Stimulated activated naive CD8-positive, alpha-beta T cell treated with anti-CD3 and anti-CD28 coated beads, Interleukin-15, amount 100 ng/mL, for 72 hours (primary cell): ENCODE measurements at regions not wholly inside any gene's neighbourhood (a gene's known extent, or its start where the extent isn't known, plus 50 kb on each side); places are given as distances from the start of the nearest gene placed in this dataset.
A peak's percentile ranks its signal among the peaks of the same experiment; 100 is the strongest.

Source experiments
- ATAC-seq: fragments of 150-1000 bp; cut with Tn5 transposase; 2 replicates; pipeline ENCODE4 v1.10.0; 2021; ENCODE audit warnings: mild to moderate bottlenecking, moderate library complexity
- DNase-seq, 2 donors: peaks; one replicate each; pipeline ENCODE4 v3.0.0; 2021 to 2022
- H3K27ac Mint-ChIP-seq, 2 donors: one replicate each; pipeline ENCODE4 v1.8.0; 2022; ENCODE audit warnings: mild to moderate bottlenecking in 2 of 2, mixed read lengths in 2 of 2, moderate library complexity in 2 of 2
- H3K27me3 Mint-ChIP-seq: one replicate; pipeline ENCODE4 v1.8.0; 2022; ENCODE audit warnings: mixed read lengths
- H3K4me1 Mint-ChIP-seq: one replicate; pipeline ENCODE4 v1.8.0; 2022; ENCODE audit warnings: mild to moderate bottlenecking, mixed read lengths
- H3K4me3 Mint-ChIP-seq, 2 donors: one replicate each; pipeline ENCODE4 v1.8.0; 2022; ENCODE audit warnings: mild to moderate bottlenecking in 2 of 2, mixed read lengths in 2 of 2, moderate library complexity in 1 of 2
- H3K9me3 Mint-ChIP-seq, 2 donors: one replicate each; pipeline ENCODE4 v1.8.0; 2022; ENCODE audit warnings: mixed read lengths in 2 of 2

DNA sequence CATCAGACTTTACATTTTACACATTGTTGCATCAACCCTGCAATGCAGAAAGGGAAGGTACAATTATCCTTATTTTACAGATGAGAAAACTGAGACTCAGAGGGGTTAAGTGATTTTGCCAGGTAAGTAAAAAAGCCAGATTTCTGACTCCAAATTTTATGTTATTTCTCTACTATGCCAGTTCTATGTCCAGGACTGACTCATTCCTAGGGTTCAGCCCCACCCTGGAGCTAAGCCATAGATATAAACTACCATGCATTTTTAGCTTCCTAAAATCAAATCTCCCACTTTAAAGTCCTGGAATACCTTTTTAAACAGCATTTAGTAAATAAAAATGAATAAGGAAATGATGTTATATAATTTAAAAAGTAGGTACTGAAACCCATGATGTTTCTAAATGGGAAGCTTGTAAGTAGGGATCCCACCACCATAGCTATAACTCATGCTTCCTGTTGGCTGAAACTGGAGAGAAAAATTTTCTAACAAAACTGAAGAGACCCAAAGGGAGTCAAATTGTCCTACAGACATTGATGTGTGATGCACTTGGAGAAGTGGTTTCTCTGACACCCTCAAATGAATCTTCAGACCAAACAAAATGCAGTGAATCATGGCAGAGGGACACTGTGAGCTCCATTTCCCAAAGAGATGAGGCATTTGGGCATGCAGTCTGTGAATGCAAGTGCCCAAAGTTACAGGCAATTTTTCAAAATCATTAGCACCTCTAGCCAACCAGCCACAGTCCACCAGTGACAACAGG lies 301.7 kb upstream of the UMPS start:
- no peaks in the 10 kb centered on the region for H3K9me3 Mint-ChIP-seq
- no peak overlapping the region for H3K27ac Mint-ChIP-seq
- no peak for DNase-seq
- H3K4me1 Mint-ChIP-seq = no peaks in the 10 kb centered on the region
- ATAC-seq = no peak
- H3K27me3 Mint-ChIP-seq = peaks cover 10% of the 10 kb centered on the region
- no peak overlapping the region for H3K4me3 Mint-ChIP-seq

DNA sequence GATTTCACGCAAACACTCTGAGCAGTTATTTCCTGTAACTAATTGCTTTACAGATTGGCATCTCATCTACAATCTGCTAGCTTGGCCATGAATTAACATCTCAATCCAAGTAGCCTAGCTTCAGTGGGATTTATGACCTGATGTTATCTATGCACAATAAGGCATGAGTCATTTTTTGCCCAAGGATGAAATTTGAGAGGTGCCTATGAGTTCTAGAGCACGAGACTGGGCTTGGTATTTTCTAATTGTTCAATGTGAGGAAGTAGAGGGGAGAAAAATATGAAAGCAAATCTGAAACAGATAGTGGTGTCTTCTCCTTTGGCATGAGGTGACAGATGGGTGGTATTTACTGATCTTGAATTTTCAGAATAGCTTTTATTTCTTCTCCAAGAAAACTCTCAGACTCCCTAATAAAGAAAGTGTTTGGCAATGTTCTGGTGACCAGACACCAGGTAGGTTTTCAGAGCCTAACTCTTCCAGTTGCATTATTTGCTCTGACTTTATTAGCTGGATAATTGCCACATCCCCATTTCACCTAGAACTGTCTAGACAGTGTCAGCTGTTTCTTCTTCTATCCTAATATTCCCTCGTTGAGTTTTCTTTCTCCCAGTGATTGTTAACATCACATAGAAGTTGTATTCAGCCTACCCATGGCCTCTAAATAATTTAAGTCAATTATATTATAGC lies 301.0 kb upstream of the UMPS start:
- no peaks in the 10 kb centered on the region for H3K4me1 Mint-ChIP-seq
- DNase-seq = no peak
- H3K9me3 Mint-ChIP-seq = no peaks in the 10 kb centered on the region
- ATAC-seq = no peak
- H3K27me3 Mint-ChIP-seq = peaks cover 10% of the 10 kb centered on the region
- no peak overlapping the region for H3K4me3 Mint-ChIP-seq
- no peak overlapping the region for H3K27ac Mint-ChIP-seq

DNA sequence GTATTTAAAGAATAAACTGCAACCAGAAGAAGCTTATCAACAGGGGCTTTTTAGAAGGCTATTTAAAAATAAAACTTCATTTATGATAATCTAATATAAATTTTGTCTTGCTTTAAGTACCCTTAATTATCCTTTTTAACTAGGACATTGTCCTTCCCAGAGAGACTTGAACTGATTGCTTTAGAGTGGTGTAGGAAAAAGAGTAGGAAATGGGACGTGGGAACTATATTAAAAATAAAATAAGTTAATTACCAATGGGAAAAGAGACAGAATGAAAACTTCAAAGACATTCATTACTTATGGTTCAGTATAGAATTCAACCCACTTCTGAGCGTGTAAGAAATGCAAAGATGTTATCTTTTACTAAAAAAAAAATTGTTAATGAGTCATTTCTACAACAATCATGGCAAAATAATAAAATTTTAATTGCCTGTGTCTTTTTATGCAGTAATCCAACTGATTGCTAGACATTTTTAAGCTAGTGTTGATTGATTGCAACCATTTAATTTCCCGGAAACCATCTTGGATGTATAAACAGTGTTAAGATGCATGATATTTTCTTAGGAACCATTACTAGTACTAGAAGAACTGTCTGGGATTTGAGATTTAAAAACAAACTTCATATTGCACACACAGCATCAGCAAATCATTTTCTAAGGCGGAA lies 298.8 kb upstream of the UMPS start:
- peaks cover 3% of the 10 kb centered on the region for H3K27me3 Mint-ChIP-seq
- no peak for DNase-seq
- no peak overlapping the region for H3K27ac Mint-ChIP-seq
- H3K9me3 Mint-ChIP-seq = no peaks in the 10 kb centered on the region
- H3K4me1 Mint-ChIP-seq = no peaks in the 10 kb centered on the region
- H3K4me3 Mint-ChIP-seq = no peak overlapping the region
- ATAC-seq = no peak

DNA sequence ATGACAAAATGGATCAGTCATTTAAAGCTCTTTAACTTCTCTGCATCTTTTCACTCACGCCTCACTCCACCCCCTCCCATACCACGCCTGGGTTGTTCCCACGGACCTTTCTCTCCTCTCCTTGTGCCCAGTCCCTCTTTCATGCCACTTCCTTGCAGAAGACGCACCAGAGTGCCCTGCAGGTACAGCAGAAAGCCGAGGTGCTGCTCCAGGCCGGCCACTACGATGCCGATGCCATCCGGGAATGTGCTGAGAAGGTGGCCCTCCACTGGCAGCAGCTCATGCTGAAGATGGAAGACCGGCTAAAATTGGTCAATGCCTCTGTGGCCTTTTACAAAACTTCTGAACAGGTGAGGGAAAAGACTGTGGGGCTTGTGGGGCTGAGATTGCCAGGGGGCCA lies 296.1 kb upstream of the UMPS start:
- H3K9me3 Mint-ChIP-seq = no peaks in the 10 kb centered on the region
- H3K27ac Mint-ChIP-seq = no peak overlapping the region
- H3K4me3 Mint-ChIP-seq = no peak overlapping the region
- no peaks in the 10 kb centered on the region for H3K4me1 Mint-ChIP-seq
- DNase-seq (no peak), ATAC-seq (no peak)
- no peaks in the 10 kb centered on the region for H3K27me3 Mint-ChIP-seq

DNA sequence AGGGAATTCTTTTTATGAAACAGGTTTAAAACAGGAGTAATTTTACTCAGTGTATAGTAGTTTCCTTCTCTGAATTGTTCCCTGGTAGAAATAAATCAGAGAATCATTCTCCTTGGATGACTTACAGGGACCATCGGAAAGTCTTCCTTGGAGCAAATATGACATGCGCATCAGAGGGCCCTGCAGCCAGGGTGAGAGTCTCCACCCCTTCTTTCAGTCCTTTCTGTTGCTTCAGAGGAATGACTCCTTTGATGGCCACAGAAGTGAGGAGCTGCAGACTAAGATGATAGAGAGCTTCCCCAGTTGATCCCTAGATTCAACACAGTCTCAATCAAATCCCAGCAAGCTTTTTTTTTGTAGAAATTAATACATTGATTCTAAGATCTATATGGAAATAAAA lies 294.8 kb upstream of the UMPS start:
- DNase-seq (no peak), ATAC-seq (no peak)
- Mint-ChIP-seq H3K27ac (no peak overlapping the region), H3K4me1 (no peaks in the 10 kb centered on the region), H3K27me3 (no peaks in the 10 kb centered on the region), H3K4me3 (no peak overlapping the region), H3K9me3 (no peaks in the 10 kb centered on the region)

DNA sequence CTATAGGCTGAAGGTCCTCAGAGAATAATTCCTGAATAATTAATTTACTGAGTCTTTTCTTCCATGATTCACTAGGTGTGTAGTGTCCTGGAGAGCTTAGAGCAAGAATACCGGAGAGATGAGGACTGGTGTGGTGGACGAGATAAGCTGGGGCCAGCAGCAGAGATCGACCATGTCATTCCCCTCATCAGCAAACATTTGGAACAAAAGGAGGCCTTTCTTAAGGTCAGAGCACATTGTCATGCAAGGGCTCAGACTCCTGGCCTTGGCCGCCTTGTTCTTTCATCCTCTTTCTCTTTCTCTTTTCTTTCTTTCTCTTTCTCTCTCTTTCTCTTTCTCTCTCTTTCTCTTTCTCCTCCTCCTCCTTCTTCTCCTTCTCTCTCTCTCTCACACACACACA lies 291.4 kb upstream of the UMPS start:
- ATAC-seq (no peak), DNase-seq (no peak)
- no peak overlapping the region for H3K27ac Mint-ChIP-seq
- no peak overlapping the region for H3K4me3 Mint-ChIP-seq
- H3K4me1 Mint-ChIP-seq = no peaks in the 10 kb centered on the region
- H3K27me3 Mint-ChIP-seq = no peaks in the 10 kb centered on the region
- no peaks in the 10 kb centered on the region for H3K9me3 Mint-ChIP-seq

DNA sequence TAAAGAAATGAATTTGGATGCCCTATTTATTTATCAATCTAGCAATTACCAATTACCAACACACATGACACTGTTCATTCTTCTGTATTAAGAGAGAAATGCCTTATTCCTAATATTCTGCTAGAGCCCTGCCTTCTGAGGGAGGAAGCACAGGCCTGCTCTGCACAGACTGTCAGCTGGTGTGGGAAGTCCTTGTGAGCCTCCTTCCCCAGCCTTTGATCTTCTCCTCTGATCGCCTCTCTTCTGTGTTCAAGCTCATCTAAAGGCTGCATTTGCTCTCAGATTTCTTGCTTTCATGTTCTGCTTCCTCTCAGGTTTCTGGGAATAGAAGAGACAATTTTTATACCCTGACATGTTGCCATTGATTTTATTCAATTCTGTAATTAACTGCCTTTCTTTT lies 290.6 kb upstream of the UMPS start:
- Mint-ChIP-seq H3K27me3 (no peaks in the 10 kb centered on the region), H3K4me1 (no peaks in the 10 kb centered on the region), H3K27ac (no peak overlapping the region), H3K9me3 (no peaks in the 10 kb centered on the region), H3K4me3 (no peak overlapping the region)
- no peak for DNase-seq
- no peak for ATAC-seq

DNA sequence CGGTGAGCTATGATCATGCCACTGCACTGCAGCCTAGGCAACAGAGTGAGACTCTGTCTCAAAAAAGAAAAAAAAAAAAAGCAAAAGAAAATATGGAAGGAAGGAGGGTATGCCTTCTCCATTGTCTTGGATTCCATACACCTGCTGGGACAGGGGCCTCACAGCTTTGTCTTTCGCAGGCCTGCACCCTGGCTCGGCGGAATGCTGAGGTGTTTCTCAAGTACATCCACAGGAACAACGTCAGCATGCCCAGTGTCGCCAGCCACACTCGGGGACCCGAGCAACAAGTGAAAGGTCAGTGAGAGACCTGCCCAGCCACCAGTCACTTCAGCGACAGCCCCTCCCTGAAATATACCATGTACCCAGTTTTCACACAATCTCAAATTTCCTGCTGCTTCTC lies 288.5 kb upstream of the UMPS start:
- H3K27ac Mint-ChIP-seq = no peak overlapping the region
- ATAC-seq (no peak), DNase-seq (no peak)
- H3K9me3 Mint-ChIP-seq = no peaks in the 10 kb centered on the region
- H3K27me3 Mint-ChIP-seq = no peaks in the 10 kb centered on the region
- H3K4me1 Mint-ChIP-seq = no peaks in the 10 kb centered on the region
- H3K4me3 Mint-ChIP-seq = no peak overlapping the region

DNA sequence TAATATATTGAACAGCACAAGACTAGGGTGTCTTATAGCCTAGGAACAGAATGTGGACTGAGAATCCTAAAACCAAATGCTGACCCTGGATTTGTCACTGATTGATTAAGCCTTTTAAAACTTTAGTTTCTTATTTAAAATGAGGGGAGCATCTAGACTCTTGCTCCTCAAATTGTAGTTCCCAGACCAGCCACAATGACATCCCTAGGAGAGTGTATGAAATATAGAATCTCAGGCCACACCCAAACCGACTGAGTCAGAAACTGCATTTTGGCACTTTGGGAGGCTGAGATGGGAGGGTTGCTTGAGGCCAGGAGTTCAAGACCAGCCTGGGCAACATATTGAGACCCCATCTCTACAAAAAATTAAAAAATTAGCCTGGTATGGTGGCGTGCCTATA lies 287.8 kb upstream of the UMPS start:
- Mint-ChIP-seq H3K4me3 (no peak overlapping the region), H3K27ac (no peak overlapping the region), H3K9me3 (no peaks in the 10 kb centered on the region)

DNA sequence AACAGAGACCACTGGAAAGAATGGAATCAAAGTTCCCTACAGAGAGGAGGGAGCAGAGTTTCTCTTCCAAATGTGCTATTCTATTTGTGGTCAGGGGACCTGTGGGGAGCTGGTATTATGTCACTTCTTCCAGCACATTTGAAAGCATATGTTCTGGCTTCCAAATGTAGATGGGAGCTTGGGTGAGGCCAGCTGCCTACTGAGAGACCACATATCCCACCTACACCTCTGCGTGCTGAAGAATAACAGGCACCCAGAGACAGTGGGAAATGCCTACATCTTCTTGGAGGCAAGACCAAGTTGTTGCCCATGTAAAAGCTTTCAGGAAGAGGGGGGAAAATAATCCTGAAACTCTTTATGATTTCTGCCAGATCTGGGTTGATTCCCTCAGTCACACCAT lies 286.8 kb upstream of the UMPS start:
- H3K27ac Mint-ChIP-seq = no peak overlapping the region
- H3K4me3 Mint-ChIP-seq = no peak overlapping the region
- DNase-seq (no peak), ATAC-seq (no peak)
- H3K27me3 Mint-ChIP-seq = peaks cover 4% of the 10 kb centered on the region
- H3K9me3 Mint-ChIP-seq = no peaks in the 10 kb centered on the region
- H3K4me1 Mint-ChIP-seq = no peaks in the 10 kb centered on the region

More for the DNA sequence above, 287.8 kb upstream of the UMPS start:
- no peak for DNase-seq
- Mint-ChIP-seq H3K4me1 (no peaks in the 10 kb centered on the region), H3K27me3 (no peaks in the 10 kb centered on the region)
- no peak for ATAC-seq

DNA sequence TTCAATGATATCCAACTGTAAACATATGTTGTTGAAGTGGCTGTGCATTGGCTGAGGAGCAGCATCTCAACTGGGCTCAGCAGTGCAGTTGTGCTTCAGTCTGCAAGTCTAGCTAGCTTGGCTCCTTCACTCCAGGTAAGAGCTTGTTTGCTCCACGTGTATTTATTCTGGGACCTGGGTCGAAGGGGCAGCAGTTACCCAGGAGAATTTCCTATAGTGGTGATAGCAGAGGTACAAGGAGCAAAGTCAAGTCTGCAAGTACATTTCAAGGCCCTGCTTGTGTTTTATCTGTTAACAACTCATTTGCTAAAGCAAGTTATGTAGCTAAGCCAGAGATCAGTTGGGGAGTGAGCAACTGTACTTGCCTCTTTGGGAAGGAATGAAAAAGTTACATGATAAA lies 286.2 kb upstream of the UMPS start:
- H3K27ac Mint-ChIP-seq = no peak overlapping the region
- no peak for ATAC-seq

DNA sequence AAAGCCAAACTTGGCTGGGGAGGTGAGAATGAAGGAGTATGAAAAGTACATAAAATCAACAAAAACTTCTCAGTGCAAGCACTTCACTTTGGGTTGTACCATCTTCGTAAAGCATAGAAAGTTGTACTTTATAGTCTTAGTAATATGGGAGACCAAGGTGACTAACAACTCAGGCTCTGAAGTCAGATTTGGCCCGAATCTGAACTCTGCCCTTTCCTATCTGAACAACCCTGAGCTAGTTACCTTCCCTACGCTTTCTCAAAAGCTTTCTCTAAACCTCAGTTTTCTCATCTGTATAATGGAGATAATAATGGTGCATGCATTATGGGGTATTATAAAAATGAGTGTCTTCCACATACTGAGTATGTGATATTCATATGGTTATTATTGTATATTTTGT lies 285.4 kb upstream of the UMPS start:
- no peak for DNase-seq
- no peak for ATAC-seq
- Mint-ChIP-seq H3K27ac (peak overlapping the region in 1 of 2 donors; percentile 13), H3K27me3 (peaks cover 9% of the 10 kb centered on the region), H3K9me3 (no peaks in the 10 kb centered on the region), H3K4me3 (no peak overlapping the region), H3K4me1 (no peaks in the 10 kb centered on the region)

More for the DNA sequence above, 286.2 kb upstream of the UMPS start:
- Mint-ChIP-seq H3K4me3 (no peak overlapping the region), H3K4me1 (no peaks in the 10 kb centered on the region), H3K9me3 (no peaks in the 10 kb centered on the region), H3K27me3 (peaks cover 9% of the 10 kb centered on the region)
- no peak for DNase-seq

DNA sequence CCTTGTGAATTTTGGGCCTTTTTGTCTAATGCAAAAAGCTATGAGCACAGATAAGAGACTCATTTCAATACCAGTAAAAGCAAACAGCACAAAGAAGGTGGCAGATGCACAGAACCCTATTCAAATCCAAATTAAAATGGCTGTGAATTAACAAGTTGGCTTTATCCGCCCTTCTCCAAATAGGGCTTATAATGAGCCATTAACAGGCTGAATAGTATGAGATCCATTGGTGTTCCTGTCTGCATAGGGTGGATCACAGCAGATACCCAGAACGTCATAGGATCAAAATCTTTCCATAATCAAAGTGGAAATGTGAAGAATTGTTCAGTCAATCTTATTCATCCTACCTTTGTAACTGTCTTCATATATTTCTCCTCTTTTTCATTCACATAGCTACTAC lies 282.4 kb upstream of the UMPS start:
- no peak overlapping the region for H3K4me3 Mint-ChIP-seq
- no peaks in the 10 kb centered on the region for H3K9me3 Mint-ChIP-seq
- no peak for ATAC-seq
- H3K27ac Mint-ChIP-seq = no peak overlapping the region
- H3K4me1 Mint-ChIP-seq = no peaks in the 10 kb centered on the region
- DNase-seq = no peak
- peaks cover 19% of the 10 kb centered on the region for H3K27me3 Mint-ChIP-seq

DNA sequence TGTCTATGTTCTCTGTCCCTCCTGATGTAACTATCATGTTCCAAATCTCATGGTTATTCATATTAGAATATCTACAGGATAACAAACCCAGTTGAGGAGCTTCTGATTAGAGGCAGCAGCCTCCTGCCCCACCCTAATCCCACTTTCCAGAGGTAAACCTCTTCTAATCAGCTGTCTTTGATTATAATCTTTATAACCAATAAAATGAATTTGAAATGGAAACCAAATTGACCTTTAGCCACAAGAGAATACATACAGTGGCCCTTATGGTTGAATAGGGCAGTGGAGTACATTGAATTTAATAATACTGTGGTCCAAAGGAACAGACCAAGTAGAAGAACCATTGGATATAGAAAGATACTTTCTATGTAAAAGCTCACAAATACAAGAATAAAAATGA lies 281.3 kb upstream of the UMPS start:
- ATAC-seq = no peak
- H3K27me3 Mint-ChIP-seq = peaks cover 27% of the 10 kb centered on the region
- H3K4me1 Mint-ChIP-seq = no peaks in the 10 kb centered on the region
- no peaks in the 10 kb centered on the region for H3K9me3 Mint-ChIP-seq
- H3K27ac Mint-ChIP-seq = no peak overlapping the region
- DNase-seq = no peak
- no peak overlapping the region for H3K4me3 Mint-ChIP-seq

DNA sequence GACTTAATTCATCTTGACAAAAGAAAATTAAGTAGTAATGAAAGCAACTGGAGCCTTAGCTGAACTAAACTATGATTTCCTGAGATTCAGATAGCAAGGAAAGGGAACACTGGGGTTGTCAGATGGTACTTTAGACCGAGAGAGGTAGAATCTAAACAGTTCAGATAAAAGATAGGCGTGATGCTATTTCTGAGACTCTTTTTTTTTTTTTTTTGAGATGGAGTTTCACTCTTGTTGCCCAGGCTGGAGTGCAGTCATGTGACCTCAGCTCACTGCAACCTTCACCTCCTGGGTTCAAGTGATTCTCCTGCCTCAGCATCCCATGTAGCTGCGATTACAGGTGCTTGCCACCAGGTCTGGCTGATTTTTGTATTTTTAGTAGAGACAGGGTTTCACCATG lies 279.9 kb upstream of the UMPS start:
- ATAC-seq (no peak), DNase-seq (no peak)
- Mint-ChIP-seq H3K4me3 (no peak overlapping the region), H3K4me1 (no peaks in the 10 kb centered on the region), H3K9me3 (no peaks in the 10 kb centered on the region), H3K27me3 (peaks cover 38% of the 10 kb centered on the region), H3K27ac (no peak overlapping the region)

DNA sequence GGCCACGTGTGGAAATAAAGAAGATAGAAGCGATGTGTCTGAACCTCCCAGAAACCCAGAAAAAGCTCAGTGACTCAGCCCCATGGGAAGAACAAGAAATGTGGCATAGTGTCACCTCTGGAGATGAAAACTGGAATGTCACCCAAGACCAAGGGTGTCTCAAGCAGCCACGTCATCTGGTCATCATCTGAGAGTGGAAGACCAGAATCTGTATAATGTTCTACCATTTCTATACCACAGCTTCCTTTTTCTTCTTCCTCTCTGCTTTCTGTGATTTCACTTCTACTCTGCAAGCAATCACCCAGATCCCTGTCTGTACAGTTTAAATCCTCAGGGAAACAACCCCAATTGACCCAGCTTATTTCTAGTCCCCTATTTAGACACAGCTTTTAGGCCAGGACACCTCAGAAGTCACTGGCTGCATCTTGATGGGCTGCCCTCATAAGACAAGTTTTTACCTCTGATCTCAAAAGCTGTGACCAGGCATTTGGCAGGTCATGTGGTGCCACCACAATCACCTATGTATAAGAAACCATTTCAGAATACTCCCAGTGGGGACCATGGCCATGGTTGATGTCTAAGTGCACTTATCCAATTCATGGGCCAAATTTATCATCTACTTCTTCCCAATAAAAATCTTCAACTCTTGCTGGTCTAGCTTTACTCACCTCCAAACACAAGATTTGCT lies 278.5 kb upstream of the UMPS start:
- Mint-ChIP-seq H3K4me1 (no peaks in the 10 kb centered on the region), H3K27ac (no peak overlapping the region), H3K4me3 (no peak overlapping the region), H3K27me3 (peaks cover 38% of the 10 kb centered on the region), H3K9me3 (no peaks in the 10 kb centered on the region)
- DNase-seq (no peak), ATAC-seq (no peak)
